ENCODE measurements at regions not wholly inside any gene's neighbourhood (a gene's known extent, or its start where the extent isn't known, plus 50 kb on each side); places are given as distances from the start of the nearest gene placed in this dataset.

DNA sequence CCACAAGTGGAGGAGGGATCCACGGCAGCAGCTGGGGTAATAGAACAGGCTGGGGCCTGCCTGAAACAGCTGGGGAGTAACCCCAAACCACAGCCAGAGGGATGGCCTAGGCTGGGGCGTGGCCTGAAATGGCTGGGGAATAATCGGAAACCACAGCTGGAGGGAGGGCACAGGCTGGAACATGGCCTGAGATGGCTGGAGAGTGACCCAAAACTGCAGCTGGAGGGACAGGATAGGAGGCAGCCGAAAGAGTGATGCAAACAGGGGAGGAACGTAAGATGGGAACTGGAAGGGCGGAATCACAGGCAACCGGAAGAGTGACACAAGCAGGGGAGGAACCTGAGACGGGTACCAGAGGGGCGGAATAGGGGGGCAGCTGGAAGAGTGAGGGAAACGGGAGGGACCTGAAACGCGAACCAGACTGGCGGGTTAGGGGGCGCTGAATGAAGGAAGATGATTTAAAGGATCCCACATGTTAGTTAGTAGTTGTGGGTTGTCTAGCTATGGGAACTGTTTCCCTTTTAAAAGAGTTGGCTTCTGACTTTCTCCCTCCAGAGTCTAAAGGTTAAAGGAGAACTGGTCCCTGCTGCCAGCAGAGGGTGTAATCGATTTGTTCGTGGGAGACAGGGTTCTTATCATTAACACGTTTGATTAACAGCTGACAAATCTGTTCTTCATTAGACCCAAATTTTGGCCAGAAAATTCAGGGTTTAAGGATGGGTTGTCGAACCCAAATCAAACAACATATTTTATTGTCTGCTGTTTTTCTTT, 71.7 kb upstream of the KDM5D start:
- TF ChIP-seq, protein P1, sequence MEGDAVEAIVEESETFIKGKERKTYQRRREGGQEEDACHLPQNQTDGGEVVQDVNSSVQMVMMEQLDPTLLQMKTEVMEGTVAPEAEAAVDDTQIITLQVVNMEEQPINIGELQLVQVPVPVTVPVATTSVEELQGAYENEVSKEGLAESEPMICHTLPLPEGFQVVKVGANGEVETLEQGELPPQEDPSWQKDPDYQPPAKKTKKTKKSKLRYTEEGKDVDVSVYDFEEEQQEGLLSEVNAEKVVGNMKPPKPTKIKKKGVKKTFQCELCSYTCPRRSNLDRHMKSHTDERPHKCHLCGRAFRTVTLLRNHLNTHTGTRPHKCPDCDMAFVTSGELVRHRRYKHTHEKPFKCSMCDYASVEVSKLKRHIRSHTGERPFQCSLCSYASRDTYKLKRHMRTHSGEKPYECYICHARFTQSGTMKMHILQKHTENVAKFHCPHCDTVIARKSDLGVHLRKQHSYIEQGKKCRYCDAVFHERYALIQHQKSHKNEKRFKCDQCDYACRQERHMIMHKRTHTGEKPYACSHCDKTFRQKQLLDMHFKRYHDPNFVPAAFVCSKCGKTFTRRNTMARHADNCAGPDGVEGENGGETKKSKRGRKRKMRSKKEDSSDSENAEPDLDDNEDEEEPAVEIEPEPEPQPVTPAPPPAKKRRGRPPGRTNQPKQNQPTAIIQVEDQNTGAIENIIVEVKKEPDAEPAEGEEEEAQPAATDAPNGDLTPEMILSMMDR (IDR thresholded peaks at IDR 0.05): no peak

All from LNCAP (cell line).